GM18858 (cell line): ENCODE measurements at regions not wholly inside any gene's neighbourhood (a gene's known extent, or its start where the extent isn't known, plus 50 kb on each side); places are given as distances from the start of the nearest gene placed in this dataset.
A peak's percentile ranks its signal among the peaks of the same experiment; 100 is the strongest.

Source experiments
- ATAC-seq: cut with Tn5 transposase; IDR thresholded peaks from one replicate; pipeline ENCODE4 v1.9.1; 2021; ENCODE audit not compliant: unreplicated experiment

GRCh38 chr11:26076233-26076990, 255.5 kb upstream of the ANO3 start:
- no peak for ATAC-seq

DNA sequence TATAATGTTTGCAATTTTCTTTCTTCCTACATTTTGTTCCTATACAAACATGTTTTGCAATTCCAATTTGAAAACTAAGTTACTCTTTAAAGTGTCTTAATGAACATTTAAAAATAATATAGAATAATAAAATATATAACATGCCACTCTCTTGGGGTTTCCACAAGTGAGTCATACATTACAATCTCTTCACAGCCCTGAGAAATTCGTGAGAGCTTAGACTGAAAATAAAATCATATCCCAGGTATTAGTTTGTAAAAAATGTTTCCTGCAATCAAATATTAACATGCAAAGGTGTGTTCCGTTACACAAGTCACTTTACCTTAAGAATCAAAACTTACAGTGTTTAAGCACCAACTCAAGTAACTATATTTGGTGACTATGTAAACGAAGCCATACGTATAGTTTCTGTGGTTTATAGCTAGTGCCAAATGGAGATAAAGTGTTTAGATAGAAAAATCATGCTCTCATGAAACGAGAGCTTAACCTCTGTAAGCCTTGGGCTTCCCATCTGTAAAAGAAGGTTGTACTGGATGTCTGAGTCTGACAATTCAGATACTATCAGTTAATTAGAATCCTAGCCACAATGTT, 253.6 kb upstream of the ANO3 start:
- peak; percentile 77 for ATAC-seq

DNA sequence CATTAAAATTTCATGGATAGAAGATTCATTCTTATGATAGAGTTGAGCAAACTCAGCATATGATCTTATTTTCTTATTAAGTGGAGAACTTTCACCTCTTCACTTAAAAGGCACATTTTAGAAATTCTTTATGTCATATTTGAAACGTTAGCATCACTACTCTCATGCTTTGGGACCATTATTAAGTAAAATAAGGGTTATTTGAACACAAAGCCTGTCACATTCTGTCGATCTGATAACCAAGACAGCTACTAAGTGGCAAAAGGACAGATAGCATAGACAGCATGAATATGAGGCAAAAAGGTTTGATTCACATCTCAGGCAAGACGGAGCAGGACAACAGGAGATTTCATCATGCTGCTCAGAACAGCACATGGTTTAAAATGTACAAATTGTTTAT, 247.6 kb upstream of the ANO3 start:
- no peak for ATAC-seq

DNA sequence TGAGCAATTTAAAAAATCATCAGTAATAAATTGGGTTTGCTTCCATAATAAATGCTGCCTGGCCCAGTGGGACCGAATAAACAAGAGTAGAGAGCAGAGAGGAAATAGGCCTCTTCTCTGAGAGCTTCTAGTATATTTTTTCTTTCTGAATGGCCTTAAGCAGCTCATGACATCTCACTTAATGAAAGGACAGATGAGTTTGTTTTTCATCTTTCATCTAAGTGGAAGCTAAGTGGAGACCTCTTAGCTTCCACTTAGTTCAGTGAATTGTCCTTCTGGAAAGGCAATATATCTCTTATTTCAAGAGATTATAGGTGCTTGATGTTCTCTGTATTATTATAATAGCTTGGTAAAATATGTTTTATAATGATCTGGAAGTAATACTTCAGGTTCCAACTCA, 245.9 kb upstream of the ANO3 start:
- no peak for ATAC-seq

DNA sequence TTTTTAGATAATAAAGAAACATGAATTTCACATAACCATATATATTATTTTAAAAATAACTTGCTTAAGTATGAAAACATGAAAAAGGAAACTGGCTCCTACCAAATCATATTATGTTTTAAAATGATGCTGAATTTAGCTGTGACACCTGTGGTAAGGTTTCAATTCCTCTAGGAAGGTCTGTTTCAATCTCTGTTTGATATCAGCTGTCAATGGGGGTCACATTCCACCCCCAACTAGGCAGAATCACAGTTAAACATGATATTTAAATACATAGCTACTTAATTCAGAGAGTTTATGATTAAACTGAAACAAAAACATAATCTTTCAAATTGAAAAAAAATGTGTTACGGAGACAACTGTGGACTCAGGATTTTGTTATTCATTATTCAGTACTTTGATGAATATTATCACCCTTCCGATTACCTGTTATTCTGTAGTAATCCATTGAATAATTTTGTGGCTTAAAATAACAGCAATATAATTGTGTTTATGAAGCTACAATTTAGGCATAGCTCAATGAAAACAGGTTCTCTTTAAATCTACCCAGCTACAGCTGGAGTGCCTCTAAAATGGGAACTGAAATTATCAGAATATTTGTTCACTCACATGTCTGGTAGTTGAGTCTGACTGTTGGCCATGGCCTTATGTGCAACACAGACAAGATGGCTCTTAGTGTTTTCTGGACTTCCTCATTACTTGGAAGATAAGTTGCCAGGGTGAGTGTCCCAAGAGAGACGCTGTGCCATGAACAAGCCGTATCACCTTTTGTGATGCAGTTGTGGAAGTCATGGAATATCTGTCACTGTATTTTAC, 244.6 kb upstream of the ANO3 start:
- ATAC-seq: peak; percentile 96

DNA sequence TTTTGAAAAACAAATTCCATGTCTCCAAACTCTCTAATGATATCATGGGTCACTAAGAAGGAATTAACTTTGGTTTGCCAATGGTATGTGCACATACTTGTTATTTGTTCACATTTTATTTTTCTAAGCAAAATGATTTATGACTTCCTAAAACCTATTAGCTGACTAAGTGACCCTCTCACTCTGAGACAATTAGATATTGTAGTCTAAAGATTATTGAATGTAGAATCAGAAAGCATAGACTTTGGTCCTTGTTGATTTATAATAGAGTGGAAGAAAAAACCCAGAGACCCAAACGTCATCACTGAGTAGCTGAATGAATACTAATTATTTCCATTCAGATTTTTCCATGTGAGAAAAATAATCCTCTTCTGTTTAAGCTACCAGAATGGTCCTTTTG, 243.5 kb upstream of the ANO3 start:
- ATAC-seq: no peak

- ATAC-seq: no peak
Observed at GRCh38 chr11:26090651-26091050, 241.3 kb upstream of the ANO3 start.

- ATAC-seq: no peak
Observed at GRCh38 chr11:26093206-26093605, 238.7 kb upstream of the ANO3 start.

DNA sequence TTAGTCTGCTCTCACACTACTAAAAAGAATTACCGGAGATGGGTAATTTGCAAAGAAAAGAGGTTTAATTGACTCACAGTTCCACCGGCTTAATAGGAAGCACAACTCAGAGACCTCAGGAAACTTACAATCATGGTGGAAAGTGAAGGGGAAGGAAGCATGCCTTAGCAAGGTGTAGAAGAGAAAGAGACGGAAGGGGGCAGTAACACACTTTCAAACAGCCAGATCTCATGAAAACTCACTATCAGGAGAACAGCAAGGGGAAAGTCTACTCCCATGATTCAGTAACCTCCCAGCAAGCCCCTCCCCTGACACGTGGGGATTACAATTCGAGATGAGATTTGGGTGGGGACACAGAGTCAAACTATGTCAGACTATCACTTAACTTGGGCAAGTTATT, 236.6 kb upstream of the ANO3 start:
- no peak for ATAC-seq

GRCh38 chr11:26096451-26096850, 235.5 kb upstream of the ANO3 start:
- no peak for ATAC-seq

DNA sequence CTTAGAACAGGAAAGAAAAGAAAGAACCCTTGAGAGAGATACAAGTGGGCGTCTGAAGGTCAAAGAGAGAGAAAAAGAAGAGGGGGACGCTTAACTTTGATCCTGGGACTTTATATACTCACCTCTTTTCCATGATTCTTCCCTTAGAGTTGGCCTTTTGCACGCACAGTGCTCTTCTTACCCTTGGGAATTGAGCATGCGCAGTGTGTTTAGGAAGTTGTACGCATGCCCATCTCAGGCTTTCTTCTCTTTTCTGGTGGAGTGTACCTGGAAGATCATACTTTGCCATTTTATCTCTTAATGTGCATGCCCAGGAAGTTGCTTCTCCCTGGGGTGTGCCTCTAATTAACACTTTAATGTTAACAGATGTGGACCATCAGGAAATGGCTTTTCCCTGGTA, 229.6 kb upstream of the ANO3 start:
- ATAC-seq: no peak

GRCh38 chr11:26105762-26106423, 226.0 kb upstream of the ANO3 start:
- ATAC-seq: peak; percentile 47

- ATAC-seq: no peak
Observed at GRCh38 chr11:26106726-26107125, 225.2 kb upstream of the ANO3 start.

- ATAC-seq: no peak
Observed at GRCh38 chr11:26109658-26110368, 222.1 kb upstream of the ANO3 start.

GRCh38 chr11:26112264-26112663, 219.7 kb upstream of the ANO3 start:
- no peak for ATAC-seq

GRCh38 chr11:26121466-26121865, 210.5 kb upstream of the ANO3 start:
- no peak for ATAC-seq

GRCh38 chr11:26126741-26127140, 205.2 kb upstream of the ANO3 start:
- ATAC-seq: no peak

DNA sequence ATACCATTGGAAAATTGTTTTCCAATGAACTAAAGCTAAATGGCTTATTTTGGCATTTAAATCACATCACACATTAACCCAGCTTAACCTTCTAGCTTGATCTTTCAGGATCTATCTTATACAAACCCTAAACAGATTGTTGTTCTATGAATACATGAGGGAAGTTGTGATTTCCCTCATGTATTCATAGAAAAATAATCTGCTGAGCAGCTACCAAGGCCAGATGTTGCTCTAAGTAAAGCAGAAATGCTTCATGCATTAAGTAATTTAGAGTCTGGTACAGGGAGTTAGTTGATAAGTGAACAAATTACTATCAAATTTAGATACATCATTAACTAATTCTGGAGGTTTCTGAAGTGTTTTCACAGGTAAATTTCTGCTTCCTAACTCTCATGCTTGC, 204.6 kb upstream of the ANO3 start:
- no peak for ATAC-seq

DNA sequence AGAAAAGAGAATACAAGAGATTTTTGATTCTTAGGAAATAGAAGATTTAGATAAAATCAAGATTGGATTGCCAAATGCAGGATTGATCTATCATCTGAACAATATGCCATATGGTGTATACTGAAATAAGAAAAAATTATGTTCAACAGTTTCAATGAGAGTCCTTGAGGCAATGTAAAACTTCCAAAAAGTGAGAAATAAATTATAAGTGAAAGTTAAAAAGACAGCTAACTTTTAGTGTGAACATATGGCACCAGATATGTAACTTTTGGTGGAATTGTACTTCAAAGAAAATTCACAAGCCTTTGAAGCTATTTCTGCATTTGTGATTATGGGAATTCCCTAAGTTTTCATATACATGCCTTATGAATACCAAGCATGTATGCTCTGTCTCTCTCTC, 200.5 kb upstream of the ANO3 start:
- no peak for ATAC-seq

- ATAC-seq: no peak
Observed at GRCh38 chr11:26134053-26134452, 197.9 kb upstream of the ANO3 start.
